ENCODE measurements at regions not wholly inside any gene's neighbourhood (a gene's known extent, or its start where the extent isn't known, plus 50 kb on each side); places are given as distances from the start of the nearest gene placed in this dataset.

GRCh38 chr12:65517656-65518210 lies 239.2 kb downstream of the MSRB3 start:
- DNase-seq, result no peak

DNA sequence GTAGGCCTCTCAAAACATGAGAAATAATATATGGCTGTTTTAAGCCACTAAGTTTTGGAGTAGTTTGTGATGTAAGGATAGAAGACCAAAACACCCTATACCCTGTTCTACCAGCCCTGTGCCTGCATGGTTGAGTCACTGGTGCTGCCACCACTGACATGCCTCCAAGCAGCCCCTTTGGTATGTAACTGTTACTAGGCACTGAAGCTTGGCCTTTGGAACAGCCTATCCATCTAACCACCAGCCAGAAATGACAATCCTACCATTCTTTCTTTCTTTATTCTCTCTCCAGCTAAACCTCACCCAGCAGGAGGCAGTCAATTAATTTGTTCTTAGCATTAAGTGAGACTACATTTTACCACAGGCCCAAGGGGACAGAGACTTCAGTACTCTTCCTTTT lies 240.3 kb downstream of the MSRB3 start:
- no peak for DNase-seq

DNA sequence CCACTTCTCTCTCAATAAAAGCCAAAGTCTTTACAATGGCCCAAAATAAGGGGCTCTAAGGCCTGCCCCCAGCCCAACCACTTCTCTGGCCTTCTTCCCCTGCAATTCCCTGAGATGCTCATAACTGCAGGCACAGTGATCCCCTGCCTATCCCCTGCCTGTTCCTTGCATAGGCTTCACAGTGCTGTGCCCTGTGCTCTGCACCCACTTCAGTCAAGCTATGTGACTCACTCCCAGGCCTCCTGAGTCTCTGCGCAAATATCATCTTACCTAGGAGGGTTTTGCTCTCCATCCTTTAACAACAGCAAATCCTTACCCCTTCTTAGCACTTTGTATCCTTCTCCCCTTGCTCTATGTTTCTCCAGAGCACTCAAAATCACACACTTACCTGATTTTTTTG lies 242.2 kb downstream of the MSRB3 start:
- no peak for DNase-seq

GRCh38 chr12:65522956-65523860 lies 244.7 kb downstream of the MSRB3 start:
- no peak for DNase-seq

GRCh38 chr12:65524666-65525065 lies 246.2 kb downstream of the MSRB3 start:
- no peak for DNase-seq

DNA sequence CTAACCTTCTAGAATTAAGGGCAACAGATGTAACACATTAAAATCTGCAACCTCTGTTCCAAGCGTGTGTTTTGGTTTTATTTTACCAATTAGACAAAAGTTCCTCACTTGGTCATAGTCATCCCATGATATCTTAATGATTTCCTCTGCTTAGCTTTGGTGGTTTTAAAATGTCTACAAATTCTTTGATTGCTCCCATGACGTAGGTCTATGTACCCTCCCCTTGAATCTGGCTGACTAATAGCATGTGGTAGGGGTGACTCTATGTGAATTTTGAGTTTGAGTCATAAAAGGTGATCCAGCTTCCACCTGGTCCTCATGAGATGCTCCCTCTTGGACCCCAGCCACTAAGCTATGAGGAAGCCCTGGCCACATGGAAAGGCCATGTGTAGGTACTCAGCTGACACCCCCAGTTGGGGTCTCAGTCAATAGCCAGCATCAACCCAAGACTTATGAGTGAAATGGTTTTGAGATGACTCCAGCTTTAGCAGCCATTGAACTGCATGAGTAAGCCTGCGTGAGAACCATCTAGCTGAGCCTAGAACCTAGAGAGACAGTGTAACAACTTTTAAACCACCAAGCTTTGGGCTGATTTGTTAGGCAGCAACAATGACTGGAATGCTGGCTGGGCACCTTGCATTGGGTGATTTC lies 247.1 kb downstream of the MSRB3 start:
- DNase-seq, result no peak

DNA sequence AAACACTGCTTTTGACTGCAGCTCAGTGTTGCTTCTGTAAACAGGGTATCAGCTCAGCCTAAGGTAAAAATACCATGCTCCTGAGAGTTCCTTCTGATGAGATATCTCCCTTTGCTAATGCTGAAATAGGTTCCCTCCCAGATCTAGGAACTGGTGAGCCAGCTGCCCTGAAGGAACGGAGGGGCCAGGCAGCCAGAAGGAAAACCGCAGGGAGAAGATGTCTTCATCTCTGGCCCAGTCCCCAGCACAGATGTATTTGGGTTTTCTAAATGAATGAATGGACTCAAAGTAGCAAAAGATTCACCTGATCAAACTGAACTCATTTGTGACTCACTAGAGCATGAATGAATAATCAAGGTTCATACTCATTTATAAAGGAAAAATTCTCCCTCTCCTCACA lies 247.8 kb downstream of the MSRB3 start:
- no peak for DNase-seq

DNA sequence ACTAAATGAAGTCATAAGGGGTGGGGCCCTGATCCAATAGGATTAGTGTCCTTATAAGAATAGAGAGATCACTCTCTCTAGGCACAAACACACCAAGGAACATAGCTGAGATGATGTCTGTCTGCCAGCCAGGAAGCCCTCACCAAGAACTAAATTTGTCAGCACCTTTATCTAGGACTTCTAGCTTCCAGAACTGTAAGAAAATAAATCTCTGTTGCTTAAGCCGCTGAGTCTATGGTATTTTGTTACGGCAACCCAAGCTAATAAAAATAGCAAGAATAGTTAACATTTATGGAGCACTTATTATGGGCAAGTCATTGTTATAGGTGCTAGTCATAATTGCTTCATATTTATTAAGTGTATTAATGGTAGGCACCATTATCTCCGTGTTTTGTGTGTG lies 249.6 kb downstream of the MSRB3 start:
- no peak for DNase-seq

DNA sequence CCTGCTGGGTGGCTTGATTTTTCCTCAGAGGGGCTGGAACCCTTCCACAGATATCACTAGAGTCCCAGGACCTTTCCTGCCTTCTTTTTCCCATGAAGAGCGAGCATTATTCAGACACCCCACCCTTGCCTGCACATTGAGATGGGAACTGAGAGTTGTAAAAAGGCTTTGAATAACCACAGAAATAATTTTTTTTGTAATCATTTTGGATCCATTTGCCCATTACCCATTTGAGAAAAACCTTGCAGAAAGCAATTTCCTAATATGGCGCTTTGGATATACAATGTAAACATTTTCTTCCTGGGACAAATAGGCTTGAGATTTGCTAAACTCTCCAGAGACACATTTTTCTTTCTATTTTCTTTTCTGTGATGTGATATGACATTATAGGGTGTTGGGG lies 250.6 kb downstream of the MSRB3 start:
- no peak for DNase-seq

- no peak for DNase-seq
Measured at GRCh38 chr12:65529771-65530435, 251.4 kb downstream of the MSRB3 start.

DNA sequence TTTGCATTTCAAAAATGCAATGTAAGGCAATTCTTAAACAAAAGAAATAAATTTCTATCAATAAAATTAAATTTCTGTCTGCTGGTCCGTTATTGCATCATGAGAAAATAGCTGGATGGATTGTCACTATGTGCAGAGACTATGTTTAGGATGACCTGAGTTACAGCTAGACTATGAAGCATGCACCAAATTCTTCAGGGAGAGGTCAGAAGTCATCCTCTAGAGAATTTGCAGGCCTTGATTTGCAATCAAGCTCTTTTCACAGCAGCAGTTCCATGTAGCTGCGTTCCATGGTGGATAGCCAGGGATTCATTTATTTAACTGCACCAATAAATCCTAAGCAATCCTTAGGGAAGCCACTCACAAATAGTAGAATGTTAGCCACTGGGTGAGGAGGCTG lies 253.7 kb downstream of the MSRB3 start:
- DNase-seq, result no peak

GRCh38 chr12:65532764-65533163 lies 254.3 kb downstream of the MSRB3 start:
- DNase-seq, result no peak

- no peak for DNase-seq
Measured at GRCh38 chr12:65533177-65533883, 254.8 kb downstream of the MSRB3 start.

DNA sequence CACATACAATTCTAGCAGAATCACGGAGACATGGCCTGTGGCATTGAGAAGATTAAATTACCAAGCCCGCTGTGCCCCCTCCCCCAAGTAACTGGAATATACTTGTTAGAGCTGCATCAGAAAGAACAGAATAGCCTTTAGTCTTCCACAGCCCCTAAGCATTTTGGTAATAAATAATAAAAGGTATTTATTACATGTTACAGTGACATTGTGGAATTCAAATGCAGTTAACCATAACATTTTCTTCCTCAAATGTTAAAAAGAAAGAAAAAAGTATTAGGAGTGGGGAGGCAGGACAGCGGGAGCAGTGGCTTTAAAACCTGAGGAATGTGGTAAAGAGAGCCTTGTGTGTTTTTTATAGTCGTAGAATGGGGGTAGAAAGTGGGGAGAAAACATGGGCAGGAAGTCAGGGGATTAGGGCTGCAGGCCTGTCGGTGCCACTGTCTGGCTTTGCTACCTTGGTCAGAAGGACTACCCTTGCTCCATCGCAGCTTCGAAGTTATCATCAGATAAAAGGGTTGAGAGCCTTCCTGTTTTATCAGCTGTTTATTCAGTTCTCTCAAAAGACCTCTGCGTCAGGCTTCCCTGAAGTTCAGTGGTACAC lies 255.9 kb downstream of the MSRB3 start:
- no peak for DNase-seq

- DNase-seq, result no peak
Measured at GRCh38 chr12:65535946-65536345, 257.5 kb downstream of the MSRB3 start.

- no peak for DNase-seq
Measured at GRCh38 chr12:65536351-65536750, 257.9 kb downstream of the MSRB3 start.

- DNase-seq, result no peak
Measured at GRCh38 chr12:65536876-65537681, 258.6 kb downstream of the MSRB3 start.

- no peak for DNase-seq
Measured at GRCh38 chr12:65537978-65538377, 259.5 kb downstream of the MSRB3 start.

GRCh38 chr12:65539023-65539422 lies 260.5 kb downstream of the MSRB3 start:
- no peak for DNase-seq

GRCh38 chr12:65540140-65540539 lies 261.7 kb downstream of the MSRB3 start:
- no peak for DNase-seq

DNA sequence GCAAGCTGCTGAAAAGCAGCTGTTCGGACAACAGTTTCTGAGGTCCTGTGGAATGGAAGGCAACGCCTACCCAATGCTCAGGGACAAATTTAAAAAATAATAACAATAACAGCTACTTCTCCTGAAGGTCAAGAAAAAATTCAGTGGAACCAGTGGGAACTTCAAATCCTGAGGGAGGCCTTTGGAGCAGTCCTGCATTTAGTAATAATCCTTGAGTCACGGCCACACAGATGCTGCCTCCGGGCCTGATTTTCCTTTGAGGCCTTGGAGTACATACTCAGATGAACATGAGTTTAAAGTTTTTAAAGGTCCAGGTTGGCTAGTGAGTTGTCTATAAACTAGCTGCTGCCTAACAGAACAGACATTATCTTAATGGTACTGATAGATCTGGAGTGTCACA lies 268.0 kb downstream of the MSRB3 start:
- DNase-seq, result no peak
